ENCODE measurements at regions not wholly inside any gene's neighbourhood (a gene's known extent, or its start where the extent isn't known, plus 50 kb on each side); places are given as distances from the start of the nearest gene placed in this dataset.

DNA sequence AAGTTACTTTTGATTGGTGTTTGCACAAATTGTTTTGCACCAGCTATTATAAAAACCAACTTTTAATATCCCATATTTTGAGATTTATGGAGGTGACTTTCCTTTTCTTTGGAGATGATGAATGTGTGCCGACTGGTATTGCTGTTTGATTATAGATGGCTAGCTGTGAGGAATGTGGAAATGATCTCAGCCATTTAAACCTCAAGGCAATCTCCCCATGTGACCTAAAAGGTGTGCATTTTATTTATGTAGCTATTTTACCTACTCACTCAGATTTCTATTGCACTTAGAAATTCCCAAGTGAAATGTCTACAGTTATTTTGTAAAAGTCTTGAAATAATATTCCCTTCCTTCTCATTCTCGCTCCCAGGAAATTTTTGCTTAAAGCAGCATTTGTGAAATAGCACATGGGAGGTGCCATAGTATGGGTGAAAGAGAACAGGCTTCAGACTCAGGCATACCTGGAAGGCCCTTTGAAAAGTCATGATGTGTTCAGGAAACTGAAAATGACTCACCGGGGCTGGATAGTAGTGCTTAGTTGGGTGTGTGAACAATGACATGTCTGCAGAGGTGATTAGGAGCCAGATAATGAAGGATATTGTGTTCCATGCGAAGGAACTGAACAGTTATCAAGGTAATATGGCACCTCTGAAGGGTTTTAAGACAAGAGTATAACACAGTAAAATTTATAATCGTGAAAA, 247.6 kb downstream of the CBLL2 start:
- TF ChIP-seq, protein P1, sequence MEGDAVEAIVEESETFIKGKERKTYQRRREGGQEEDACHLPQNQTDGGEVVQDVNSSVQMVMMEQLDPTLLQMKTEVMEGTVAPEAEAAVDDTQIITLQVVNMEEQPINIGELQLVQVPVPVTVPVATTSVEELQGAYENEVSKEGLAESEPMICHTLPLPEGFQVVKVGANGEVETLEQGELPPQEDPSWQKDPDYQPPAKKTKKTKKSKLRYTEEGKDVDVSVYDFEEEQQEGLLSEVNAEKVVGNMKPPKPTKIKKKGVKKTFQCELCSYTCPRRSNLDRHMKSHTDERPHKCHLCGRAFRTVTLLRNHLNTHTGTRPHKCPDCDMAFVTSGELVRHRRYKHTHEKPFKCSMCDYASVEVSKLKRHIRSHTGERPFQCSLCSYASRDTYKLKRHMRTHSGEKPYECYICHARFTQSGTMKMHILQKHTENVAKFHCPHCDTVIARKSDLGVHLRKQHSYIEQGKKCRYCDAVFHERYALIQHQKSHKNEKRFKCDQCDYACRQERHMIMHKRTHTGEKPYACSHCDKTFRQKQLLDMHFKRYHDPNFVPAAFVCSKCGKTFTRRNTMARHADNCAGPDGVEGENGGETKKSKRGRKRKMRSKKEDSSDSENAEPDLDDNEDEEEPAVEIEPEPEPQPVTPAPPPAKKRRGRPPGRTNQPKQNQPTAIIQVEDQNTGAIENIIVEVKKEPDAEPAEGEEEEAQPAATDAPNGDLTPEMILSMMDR (conservative IDR thresholded peaks at IDR 0.05 in 1 of 2, IDR thresholded peaks at IDR 0.05 in 1 of 2; ENCODE audit: low read depth in 1 of 2, low read length in 2 of 2), result no peak
- no peak for TF ChIP-seq EZH2 (IDR thresholded peaks at IDR 0.05; ENCODE audit: low read length, missing control alignments)

All from fibroblast of lung (primary cell).